Peyer's patch (tissue), 4 donors: ENCODE measurements at regions not wholly inside any gene's neighbourhood (a gene's known extent, or its start where the extent isn't known, plus 50 kb on each side); places are given as distances from the start of the nearest gene placed in this dataset.

Source experiments
- DNase-seq, 3 donors: peaks; one replicate each; pipeline ENCODE4 v3.0.0-alpha.2; 2017 to 2019
- H3K27ac ChIP-seq, 4 donors: fragments of 200-600 bp; sonication (generic); one replicate each; pipeline ENCODE4 v1.5.1; 2016 to 2019
- H3K27me3 ChIP-seq, 2 donors: fragments of 200-600 bp; sonication (generic); one replicate each; pipeline ENCODE4 v1.5.1; 2019
- H3K36me3 ChIP-seq, 3 donors: fragments of 200-600 bp; sonication (generic); one replicate each; pipeline ENCODE4 v1.5.1; 2016 to 2019
- H3K4me1 ChIP-seq, 4 donors: fragments of 200-600 bp; sonication (generic); one replicate each; pipeline ENCODE4 v1.5.1; 2016 to 2019
- H3K4me3 ChIP-seq, 4 donors: fragments of 200-600 bp; sonication (generic); 1 replicate in 3 of 4; 2 replicates in 1 of 4; pipeline ENCODE4 v1.5.1; 2016 to 2019; ENCODE audit warnings: mild to moderate bottlenecking in 1 of 4
- H3K9me3 ChIP-seq, 4 donors: fragments of 200-600 bp; sonication (generic); one replicate each; pipeline ENCODE4 v1.5.1; 2016 to 2019; ENCODE audit warnings: mild to moderate bottlenecking in 1 of 4
- CTCF ChIP-seq, 6 experiments: fragments of 450-650 bp in 4 of 6; fragments of 200-600 bp in 2 of 6; sonication (generic) in 1 of 6; IDR thresholded peaks; one replicate each; pipeline ENCODE4 v1.5.1; 2017 to 2019; ENCODE audit warnings: antibody characterized with exemption in 6 of 6, mild to moderate bottlenecking in 3 of 6, moderate library complexity in 1 of 6
- POLR2A ChIP-seq, 2 donors: fragments of 450-650 bp; IDR thresholded peaks; one replicate each; pipeline ENCODE4 v1.5.1; 2017; ENCODE audit warnings: antibody characterized with exemption in 2 of 2, mild to moderate bottlenecking in 2 of 2, moderate library complexity in 2 of 2

DNA sequence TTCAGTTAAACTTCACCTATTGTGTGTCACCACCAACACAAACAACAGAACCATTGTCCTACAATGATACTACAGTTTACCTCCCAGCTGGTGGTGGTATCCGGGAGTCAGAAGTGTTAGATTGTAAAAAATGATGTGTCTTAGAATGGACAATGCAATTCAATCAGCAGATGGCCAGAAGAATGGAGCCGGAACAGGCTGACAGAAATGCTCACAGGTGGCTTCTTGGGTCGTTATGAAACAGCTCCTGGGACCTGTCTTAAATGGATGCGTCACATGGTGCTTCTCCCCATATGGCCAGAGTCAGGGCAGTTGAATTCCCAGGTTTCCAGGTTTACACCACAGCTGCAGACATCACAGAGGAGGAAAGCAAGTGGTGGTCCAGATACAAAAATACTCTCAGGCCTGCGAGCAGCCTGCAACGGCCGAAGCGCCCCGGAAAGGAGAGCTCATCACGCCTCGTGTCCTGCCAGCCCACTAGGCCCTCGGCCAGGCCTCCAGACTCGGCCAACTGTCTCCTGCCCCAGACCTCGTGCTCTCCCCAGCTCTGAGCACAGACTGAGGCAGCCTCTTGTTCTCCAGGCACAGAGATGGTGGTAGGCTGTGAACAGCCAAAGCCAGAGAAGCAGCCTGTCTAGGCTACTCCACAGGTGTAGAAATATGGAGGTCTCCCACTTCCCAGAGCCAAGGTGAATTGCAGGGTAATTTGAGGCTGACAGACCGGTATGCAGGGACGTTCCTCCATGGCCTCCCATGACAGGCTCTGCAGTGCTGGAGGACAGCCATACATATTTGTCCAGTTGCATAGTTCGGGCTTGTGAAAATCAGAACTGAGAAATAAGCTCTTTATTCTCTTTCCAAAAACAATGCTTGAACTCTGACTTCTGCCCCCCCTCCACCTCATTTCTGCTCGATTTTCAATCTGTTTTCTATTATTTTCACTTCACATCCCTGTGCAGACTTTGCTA, 98.5 kb upstream of the SPATA31C2 start:
- TF ChIP-seq CTCF (IDR thresholded peaks at IDR 0.05) (no peak), POLR2A (IDR thresholded peaks at IDR 0.05) (no peak)
- Histone ChIP-seq H3K9me3 (no peaks in the 10 kb centered on the region), H3K27me3 (no peaks in the 10 kb centered on the region), H3K4me1 (no peaks in the 10 kb centered on the region), H3K36me3 (no peaks in the 10 kb centered on the region), H3K27ac (no peak overlapping the region), H3K4me3 (no peak overlapping the region)
- DNase-seq: no peak

DNA sequence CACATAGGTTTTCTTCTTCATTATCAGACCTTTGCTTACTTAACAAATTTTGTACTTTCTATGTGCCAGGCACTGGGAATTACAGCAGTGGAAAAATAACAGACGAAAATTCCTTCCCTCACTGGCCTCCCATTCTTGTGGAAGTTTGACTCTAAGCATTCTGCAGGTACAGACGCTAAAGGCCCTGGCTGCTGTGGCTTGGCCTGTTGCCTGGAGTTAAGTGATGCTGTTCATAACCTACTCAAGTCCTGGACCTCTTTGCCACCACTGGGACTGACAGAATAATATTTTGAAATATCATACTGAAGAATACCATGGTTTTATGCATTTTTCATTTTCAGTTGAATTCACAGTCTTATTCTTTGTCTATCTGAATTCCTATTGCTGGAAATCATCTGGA, 97.3 kb upstream of the SPATA31C2 start:
- TF ChIP-seq CTCF (IDR thresholded peaks at IDR 0.05): no peak
- TF ChIP-seq POLR2A (IDR thresholded peaks at IDR 0.05): no peak
- no peak overlapping the region for H3K4me3 ChIP-seq
- no peak overlapping the region for H3K27ac ChIP-seq
- no peaks in the 10 kb centered on the region for H3K9me3 ChIP-seq
- H3K36me3 ChIP-seq: no peaks in the 10 kb centered on the region
- DNase-seq: no peak
- no peaks in the 10 kb centered on the region for H3K4me1 ChIP-seq
- H3K27me3 ChIP-seq: no peaks in the 10 kb centered on the region

GRCh38 chr9:88234114-88234513, 95.8 kb upstream of the SPATA31C2 start:
- Histone ChIP-seq H3K9me3 (no peaks in the 10 kb centered on the region), H3K4me3 (no peak overlapping the region), H3K36me3 (no peaks in the 10 kb centered on the region), H3K27ac (no peak overlapping the region), H3K4me1 (no peaks in the 10 kb centered on the region), H3K27me3 (no peaks in the 10 kb centered on the region)
- TF ChIP-seq CTCF (IDR thresholded peaks at IDR 0.05) (no peak), POLR2A (IDR thresholded peaks at IDR 0.05) (no peak)
- DNase-seq: no peak

DNA sequence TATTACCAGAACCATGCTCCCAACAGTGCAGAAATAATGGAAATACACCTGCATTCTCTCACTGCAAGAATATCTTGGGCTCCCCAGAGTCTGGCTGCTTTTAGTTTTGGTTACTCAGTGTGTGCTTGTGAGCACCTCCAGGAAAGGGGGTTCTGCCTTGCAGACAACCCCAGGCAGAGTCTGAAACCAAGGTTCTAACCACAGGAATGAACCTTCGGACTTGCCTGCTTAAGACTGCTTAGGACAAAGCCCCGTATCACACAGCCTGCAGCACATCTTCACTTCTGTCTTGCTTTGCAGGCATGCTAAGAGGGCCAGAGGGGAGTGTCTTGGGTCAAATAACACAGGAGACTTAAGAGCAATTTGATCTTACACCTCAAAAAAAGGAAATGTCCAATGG, 94.8 kb upstream of the SPATA31C2 start:
- no peaks in the 10 kb centered on the region for H3K27me3 ChIP-seq
- no peaks in the 10 kb centered on the region for H3K4me1 ChIP-seq
- no peaks in the 10 kb centered on the region for H3K9me3 ChIP-seq
- DNase-seq: no peak
- TF ChIP-seq CTCF (IDR thresholded peaks at IDR 0.05): no peak
- H3K36me3 ChIP-seq: no peaks in the 10 kb centered on the region
- H3K4me3 ChIP-seq: no peak overlapping the region
- no peak overlapping the region for H3K27ac ChIP-seq

DNA sequence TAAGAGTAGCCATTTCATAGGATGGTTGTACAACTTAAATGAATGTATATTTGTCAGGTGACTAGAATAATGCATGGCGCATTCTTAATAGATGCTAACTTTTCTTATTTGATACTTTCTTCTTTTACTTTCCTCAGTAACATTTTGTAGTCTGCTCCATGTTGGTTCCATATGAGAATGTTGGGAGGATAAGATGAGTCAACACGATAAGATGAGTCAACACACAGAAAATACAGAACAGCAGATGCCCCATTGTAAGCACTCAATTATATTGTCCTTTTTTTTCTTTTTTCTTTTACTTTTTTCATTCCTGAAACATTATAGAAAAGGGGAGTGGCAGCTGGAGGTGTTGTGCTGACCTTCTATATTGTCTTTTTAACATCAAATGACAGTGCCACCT, 92.3 kb upstream of the SPATA31C2 start:
- H3K36me3 ChIP-seq: no peaks in the 10 kb centered on the region
- TF ChIP-seq POLR2A (IDR thresholded peaks at IDR 0.05) (no peak), CTCF (IDR thresholded peaks at IDR 0.05) (no peak)
- no peaks in the 10 kb centered on the region for H3K27me3 ChIP-seq
- H3K4me1 ChIP-seq: no peaks in the 10 kb centered on the region
- H3K9me3 ChIP-seq: no peaks in the 10 kb centered on the region
- DNase-seq: no peak
- no peak overlapping the region for H3K4me3 ChIP-seq
- H3K27ac ChIP-seq: no peak overlapping the region
